HL-60 (cell line): ENCODE measurements at regions not wholly inside any gene's neighbourhood (a gene's known extent, or its start where the extent isn't known, plus 50 kb on each side); places are given as distances from the start of the nearest gene placed in this dataset.

Source experiments
- GABPA ChIP-seq: IDR thresholded peaks from 2 replicates; pipeline ENCODE4 v1.6.1; 2012; ENCODE audit warnings: low read depth
- POLR2AphosphoS5 ChIP-seq: IDR thresholded peaks from 2 replicates; pipeline ENCODE4 v1.6.1; 2012; ENCODE audit warnings: low read depth
- SPI1 ChIP-seq: IDR thresholded peaks from 2 replicates; pipeline ENCODE4 v1.6.1; 2012; ENCODE audit warnings: low read depth, mild to moderate bottlenecking, borderline replicate concordance
- TF ChIP-seq, protein P1 (sequence below): IDR thresholded peaks from one replicate; pipeline ENCODE4 v1.5.1; 2011; ENCODE audit warnings: low read length, control low read depth, inconsistent platforms; ENCODE audit not compliant: insufficient read depth
- TF ChIP-seq, protein P2 (sequence below): IDR thresholded peaks from 2 replicates; pipeline ENCODE4 v1.6.1; 2012; ENCODE audit warnings: low read depth; ENCODE audit not compliant: insufficient replicate concordance

DNA sequence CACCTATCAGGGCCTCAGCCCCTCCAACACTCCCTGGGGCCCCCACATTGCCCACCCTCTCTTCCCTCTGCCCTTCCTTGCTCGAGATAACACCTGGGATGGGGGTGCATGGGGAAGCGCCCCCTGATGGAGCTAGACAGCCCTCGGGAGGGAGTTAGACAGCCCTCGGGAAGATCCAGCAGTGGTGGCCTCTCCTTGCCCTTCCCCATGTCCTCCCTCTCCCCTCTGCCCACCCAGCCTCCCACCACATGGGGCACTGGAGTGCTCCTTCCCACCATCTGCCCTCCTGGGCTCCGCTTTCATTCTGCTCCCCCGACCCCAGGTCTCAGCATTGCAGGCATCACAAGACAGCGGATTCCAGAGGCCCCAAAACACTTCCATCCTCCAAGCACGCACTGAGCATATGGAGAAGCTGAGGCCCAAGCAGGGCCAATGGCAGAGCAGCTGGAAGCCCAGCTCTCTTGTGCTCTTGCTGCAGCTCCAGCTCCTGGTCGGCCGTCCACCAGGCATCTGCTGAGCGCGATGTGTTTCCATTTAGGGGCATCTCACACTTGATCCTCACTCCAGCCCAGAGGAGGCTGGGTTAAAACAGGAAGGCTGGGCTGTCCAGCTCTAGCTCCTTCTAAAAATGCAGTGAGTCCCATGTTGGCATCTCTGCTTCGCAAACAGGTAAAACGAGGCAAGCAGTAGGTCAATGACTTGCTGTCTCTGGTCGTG lies 65.6 kb downstream of the IGLL1 start:
- TF ChIP-seq, protein P1, sequence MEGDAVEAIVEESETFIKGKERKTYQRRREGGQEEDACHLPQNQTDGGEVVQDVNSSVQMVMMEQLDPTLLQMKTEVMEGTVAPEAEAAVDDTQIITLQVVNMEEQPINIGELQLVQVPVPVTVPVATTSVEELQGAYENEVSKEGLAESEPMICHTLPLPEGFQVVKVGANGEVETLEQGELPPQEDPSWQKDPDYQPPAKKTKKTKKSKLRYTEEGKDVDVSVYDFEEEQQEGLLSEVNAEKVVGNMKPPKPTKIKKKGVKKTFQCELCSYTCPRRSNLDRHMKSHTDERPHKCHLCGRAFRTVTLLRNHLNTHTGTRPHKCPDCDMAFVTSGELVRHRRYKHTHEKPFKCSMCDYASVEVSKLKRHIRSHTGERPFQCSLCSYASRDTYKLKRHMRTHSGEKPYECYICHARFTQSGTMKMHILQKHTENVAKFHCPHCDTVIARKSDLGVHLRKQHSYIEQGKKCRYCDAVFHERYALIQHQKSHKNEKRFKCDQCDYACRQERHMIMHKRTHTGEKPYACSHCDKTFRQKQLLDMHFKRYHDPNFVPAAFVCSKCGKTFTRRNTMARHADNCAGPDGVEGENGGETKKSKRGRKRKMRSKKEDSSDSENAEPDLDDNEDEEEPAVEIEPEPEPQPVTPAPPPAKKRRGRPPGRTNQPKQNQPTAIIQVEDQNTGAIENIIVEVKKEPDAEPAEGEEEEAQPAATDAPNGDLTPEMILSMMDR = no peak
- TF ChIP-seq POLR2AphosphoS5 (no peak), SPI1 (no peak), GABPA (no peak)
- TF ChIP-seq, protein P2, sequence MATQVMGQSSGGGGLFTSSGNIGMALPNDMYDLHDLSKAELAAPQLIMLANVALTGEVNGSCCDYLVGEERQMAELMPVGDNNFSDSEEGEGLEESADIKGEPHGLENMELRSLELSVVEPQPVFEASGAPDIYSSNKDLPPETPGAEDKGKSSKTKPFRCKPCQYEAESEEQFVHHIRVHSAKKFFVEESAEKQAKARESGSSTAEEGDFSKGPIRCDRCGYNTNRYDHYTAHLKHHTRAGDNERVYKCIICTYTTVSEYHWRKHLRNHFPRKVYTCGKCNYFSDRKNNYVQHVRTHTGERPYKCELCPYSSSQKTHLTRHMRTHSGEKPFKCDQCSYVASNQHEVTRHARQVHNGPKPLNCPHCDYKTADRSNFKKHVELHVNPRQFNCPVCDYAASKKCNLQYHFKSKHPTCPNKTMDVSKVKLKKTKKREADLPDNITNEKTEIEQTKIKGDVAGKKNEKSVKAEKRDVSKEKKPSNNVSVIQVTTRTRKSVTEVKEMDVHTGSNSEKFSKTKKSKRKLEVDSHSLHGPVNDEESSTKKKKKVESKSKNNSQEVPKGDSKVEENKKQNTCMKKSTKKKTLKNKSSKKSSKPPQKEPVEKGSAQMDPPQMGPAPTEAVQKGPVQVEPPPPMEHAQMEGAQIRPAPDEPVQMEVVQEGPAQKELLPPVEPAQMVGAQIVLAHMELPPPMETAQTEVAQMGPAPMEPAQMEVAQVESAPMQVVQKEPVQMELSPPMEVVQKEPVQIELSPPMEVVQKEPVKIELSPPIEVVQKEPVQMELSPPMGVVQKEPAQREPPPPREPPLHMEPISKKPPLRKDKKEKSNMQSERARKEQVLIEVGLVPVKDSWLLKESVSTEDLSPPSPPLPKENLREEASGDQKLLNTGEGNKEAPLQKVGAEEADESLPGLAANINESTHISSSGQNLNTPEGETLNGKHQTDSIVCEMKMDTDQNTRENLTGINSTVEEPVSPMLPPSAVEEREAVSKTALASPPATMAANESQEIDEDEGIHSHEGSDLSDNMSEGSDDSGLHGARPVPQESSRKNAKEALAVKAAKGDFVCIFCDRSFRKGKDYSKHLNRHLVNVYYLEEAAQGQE = no peak
